Cardiac fibroblast (primary cell): ENCODE measurements at regions not wholly inside any gene's neighbourhood (a gene's known extent, or its start where the extent isn't known, plus 50 kb on each side); places are given as distances from the start of the nearest gene placed in this dataset.

Experiments used
- DNase-seq, 2 donors: peaks; one replicate each; pipeline versions ENCODE4 v3.0.0 to v3.0.0-alpha.2; 2010; ENCODE audit warnings: low read depth in 2 of 2
- H3K4me3 ChIP-seq, 2 donors: replicated peaks in 1 of 2; 1 replicate in 1 of 2; 2 replicates in 1 of 2; pipeline ENCODE4 v1.5.1; 2011; ENCODE audit warnings: low read depth in 2 of 2, low read length in 2 of 2, mild to moderate bottlenecking in 2 of 2, moderate library complexity in 1 of 2
- TF ChIP-seq, protein P1 (sequence below): IDR thresholded peaks from one replicate; pipeline ENCODE4 v1.5.1; 2011; ENCODE audit warnings: low read depth, mild to moderate bottlenecking, low read length, inconsistent platforms

DNA sequence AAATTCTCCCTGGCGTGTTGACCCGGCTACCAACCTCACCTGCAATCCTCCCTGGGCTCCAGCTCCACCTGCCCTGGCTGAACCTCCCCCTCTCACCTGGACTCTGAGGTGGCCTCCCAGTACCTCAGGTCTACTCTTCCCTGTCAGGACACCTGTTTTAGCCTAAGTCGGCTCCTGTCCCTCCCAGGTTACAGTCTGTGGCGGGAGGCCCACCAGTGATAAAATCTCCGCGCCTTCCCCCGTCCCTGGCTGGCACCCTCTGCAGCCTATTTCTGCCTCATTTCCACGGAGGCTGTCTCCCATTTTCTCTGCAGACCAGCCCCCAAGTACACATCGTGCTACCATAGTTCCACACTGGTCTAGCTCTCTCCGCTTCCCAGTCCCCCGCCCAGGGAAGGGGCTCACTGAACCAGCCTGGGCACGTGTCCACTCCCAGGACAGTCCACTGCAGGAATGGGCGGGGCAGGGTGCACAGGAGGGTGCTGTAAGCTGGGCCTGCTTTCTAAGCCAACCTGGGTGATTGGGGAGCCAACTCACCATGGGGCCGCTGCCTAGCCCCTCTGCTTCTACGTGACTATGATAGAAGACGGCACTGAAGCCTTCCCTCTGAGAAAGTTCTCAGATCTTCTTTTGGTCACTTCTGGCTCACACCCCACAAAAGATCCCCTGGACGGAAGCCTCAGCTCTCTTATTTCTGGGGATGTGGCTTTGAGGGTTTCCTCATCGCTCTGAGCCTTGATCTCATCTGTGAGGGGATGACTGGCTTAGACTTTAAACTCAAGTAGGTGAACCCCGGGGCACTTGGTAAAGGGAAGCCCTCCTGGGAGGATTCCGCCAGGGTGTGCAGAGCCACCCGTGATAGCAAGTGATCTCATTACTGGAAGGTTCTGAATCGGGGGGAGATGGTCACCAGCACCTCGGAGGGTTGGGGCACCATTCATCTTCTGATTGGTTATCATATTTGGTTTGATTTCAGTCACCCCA lies 96.6 kb downstream of the NSMCE3 start:
- no peak overlapping the region for H3K4me3 ChIP-seq
- TF ChIP-seq, protein P1, sequence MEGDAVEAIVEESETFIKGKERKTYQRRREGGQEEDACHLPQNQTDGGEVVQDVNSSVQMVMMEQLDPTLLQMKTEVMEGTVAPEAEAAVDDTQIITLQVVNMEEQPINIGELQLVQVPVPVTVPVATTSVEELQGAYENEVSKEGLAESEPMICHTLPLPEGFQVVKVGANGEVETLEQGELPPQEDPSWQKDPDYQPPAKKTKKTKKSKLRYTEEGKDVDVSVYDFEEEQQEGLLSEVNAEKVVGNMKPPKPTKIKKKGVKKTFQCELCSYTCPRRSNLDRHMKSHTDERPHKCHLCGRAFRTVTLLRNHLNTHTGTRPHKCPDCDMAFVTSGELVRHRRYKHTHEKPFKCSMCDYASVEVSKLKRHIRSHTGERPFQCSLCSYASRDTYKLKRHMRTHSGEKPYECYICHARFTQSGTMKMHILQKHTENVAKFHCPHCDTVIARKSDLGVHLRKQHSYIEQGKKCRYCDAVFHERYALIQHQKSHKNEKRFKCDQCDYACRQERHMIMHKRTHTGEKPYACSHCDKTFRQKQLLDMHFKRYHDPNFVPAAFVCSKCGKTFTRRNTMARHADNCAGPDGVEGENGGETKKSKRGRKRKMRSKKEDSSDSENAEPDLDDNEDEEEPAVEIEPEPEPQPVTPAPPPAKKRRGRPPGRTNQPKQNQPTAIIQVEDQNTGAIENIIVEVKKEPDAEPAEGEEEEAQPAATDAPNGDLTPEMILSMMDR, result no peak
- no peak for DNase-seq

DNA sequence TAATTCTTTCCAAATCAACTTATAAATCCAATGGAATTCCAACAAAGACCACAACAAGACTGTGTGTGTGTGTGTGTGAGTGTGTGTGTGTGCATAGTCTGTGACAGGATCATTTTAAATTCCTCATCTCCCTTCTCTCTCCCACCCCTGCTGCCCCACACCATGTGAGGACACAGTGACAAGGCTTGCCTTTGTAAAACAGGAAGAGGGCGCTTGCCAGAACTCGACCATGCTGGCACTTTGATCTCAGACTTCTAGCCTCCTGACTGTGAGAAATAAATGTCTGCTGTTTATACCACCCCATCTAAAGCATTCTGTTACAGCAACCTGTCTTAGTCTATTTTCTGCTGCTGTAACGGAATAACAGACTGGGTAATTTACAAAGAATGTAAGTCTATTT lies 99.1 kb downstream of the NSMCE3 start:
- H3K4me3 ChIP-seq, result no peak overlapping the region
- no peak for DNase-seq
- TF ChIP-seq, protein P1, result no peak
